ENCODE measurements at regions not wholly inside any gene's neighbourhood (a gene's known extent, or its start where the extent isn't known, plus 50 kb on each side); places are given as distances from the start of the nearest gene placed in this dataset.

DNA sequence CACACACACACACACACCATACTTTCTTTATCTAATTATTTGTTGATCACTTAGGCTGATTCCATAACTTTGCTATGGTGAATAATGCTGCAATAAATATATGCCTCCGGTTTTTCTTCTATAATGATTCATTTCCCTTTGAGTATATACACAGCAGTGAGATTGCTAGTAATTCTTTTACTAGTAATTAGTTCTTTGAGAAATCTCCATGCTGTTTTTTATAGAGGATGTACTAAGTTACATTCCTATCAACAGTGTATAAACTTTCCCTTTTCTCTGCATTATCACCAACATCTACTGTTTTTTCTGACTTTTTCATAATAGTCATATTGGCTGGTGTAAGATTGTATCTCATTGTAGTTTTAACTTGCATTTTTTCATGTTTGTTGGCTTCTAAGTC is 1405.1 kb downstream of the PCDH9 start:
- TF ChIP-seq, protein P1, sequence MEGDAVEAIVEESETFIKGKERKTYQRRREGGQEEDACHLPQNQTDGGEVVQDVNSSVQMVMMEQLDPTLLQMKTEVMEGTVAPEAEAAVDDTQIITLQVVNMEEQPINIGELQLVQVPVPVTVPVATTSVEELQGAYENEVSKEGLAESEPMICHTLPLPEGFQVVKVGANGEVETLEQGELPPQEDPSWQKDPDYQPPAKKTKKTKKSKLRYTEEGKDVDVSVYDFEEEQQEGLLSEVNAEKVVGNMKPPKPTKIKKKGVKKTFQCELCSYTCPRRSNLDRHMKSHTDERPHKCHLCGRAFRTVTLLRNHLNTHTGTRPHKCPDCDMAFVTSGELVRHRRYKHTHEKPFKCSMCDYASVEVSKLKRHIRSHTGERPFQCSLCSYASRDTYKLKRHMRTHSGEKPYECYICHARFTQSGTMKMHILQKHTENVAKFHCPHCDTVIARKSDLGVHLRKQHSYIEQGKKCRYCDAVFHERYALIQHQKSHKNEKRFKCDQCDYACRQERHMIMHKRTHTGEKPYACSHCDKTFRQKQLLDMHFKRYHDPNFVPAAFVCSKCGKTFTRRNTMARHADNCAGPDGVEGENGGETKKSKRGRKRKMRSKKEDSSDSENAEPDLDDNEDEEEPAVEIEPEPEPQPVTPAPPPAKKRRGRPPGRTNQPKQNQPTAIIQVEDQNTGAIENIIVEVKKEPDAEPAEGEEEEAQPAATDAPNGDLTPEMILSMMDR (IDR thresholded peaks at IDR 0.05) = no peak
- TF ChIP-seq POLR2A (IDR thresholded peaks at IDR 0.05) = no peak

Data from gastroesophageal sphincter (tissue), 3 donors.